ENCODE measurements at regions not wholly inside any gene's neighbourhood (a gene's known extent, or its start where the extent isn't known, plus 50 kb on each side); places are given as distances from the start of the nearest gene placed in this dataset.

- peak; percentile 97 for DNase-seq (ENCODE audit: low read depth)
- TF ChIP-seq CTCF (conservative IDR thresholded peaks at IDR 0.05; ENCODE audit: low read depth, low read length), result no peak
- no peak overlapping the region for H3K4me3 ChIP-seq (ENCODE audit: low read depth, low read length)
These were observed 201.1 kb upstream of the ASIC2 start for GRCh38 chr17:33494151-33494550.

- H3K4me3 ChIP-seq (ENCODE audit: low read depth, low read length), result no peak overlapping the region
- no peak for DNase-seq (ENCODE audit: low read depth)
- TF ChIP-seq CTCF (conservative IDR thresholded peaks at IDR 0.05; ENCODE audit: low read depth, low read length), result no peak
These were observed 204.5 kb upstream of the ASIC2 start for GRCh38 chr17:33497623-33498022.

- TF ChIP-seq CTCF (conservative IDR thresholded peaks at IDR 0.05; ENCODE audit: low read depth, low read length), result no peak
- H3K4me3 ChIP-seq (ENCODE audit: low read depth, low read length), result no peak overlapping the region
- DNase-seq (ENCODE audit: low read depth), result peak; percentile 92
These were observed 205.0 kb upstream of the ASIC2 start for GRCh38 chr17:33498069-33498468.

GRCh38 chr17:33499040-33499439, 205.9 kb upstream of the ASIC2 start:
- DNase-seq (ENCODE audit: low read depth), result no peak
- TF ChIP-seq CTCF (conservative IDR thresholded peaks at IDR 0.05; ENCODE audit: low read depth, low read length), result no peak
- H3K4me3 ChIP-seq (ENCODE audit: low read depth, low read length), result no peak overlapping the region

- TF ChIP-seq CTCF (conservative IDR thresholded peaks at IDR 0.05; ENCODE audit: low read depth, low read length), result no peak
- DNase-seq (ENCODE audit: low read depth), result no peak
- no peak overlapping the region for H3K4me3 ChIP-seq (ENCODE audit: low read depth, low read length)
These were observed 207.1 kb upstream of the ASIC2 start for GRCh38 chr17:33500151-33500550.

- DNase-seq (ENCODE audit: low read depth), result no peak
- TF ChIP-seq CTCF (conservative IDR thresholded peaks at IDR 0.05; ENCODE audit: low read depth, low read length), result no peak
- H3K4me3 ChIP-seq (ENCODE audit: low read depth, low read length), result no peak overlapping the region
These were observed 208.1 kb upstream of the ASIC2 start for GRCh38 chr17:33501185-33501584.

- H3K4me3 ChIP-seq (ENCODE audit: low read depth, low read length), result no peak overlapping the region
- TF ChIP-seq CTCF (conservative IDR thresholded peaks at IDR 0.05; ENCODE audit: low read depth, low read length), result no peak
- no peak for DNase-seq (ENCODE audit: low read depth)
These were observed 211.5 kb upstream of the ASIC2 start for GRCh38 chr17:33504571-33504970.
